ENCODE measurements at regions not wholly inside any gene's neighbourhood (a gene's known extent, or its start where the extent isn't known, plus 50 kb on each side); places are given as distances from the start of the nearest gene placed in this dataset.

- H3K36me3 ChIP-seq: no peaks in the 10 kb centered on the region
- H3K27me3 ChIP-seq (replicated peaks; ENCODE audit: insufficient read depth): no peaks in the 10 kb centered on the region
- ATAC-seq (ENCODE audit: insufficient number of reproducible peaks, low FRiP score, low read depth) (no peak), DNase-seq (ENCODE audit: low spot score) (no peak)
- H3K9me3 ChIP-seq: no peaks in the 10 kb centered on the region
- no peak overlapping the region for H3K27ac ChIP-seq
- no peak overlapping the region for H3K4me3 ChIP-seq
- no peak for TF ChIP-seq CTCF (IDR thresholded peaks at IDR 0.05)
- H3K4me1 ChIP-seq (ENCODE audit: control insufficient read depth in 1 of 2, low read depth in 2 of 2): peaks cover 0 to 22% of the 10 kb centered on the region in 2 donors
These were observed 176.6 kb upstream of the ZBED5 start for GRCh38 chr11:11034476-11034875.

GRCh38 chr11:11032066-11032465 lies 174.2 kb upstream of the ZBED5 start:
- DNase-seq (ENCODE audit: low spot score) (no peak), ATAC-seq (ENCODE audit: insufficient number of reproducible peaks, low FRiP score, low read depth) (no peak)

DNA sequence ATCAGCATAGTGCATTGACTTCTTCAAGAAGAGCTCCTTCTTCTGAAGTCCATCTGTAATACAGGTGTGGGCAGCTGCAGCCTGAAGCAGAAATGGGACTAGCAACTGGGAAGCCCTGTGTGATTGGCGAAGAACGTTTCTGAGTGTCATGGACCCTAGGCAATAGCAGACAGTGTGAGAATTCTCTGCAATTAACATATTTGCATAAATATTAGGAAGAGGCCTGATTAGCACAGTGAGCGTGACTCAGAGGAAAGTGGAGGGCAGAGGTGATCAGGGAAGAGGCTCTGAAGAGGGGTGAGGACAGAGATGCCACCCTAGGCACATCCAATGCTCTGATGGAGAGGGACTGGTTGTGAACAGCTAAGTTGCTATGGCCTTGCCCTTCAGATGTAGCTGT lies 171.2 kb upstream of the ZBED5 start:
- TF ChIP-seq CTCF (IDR thresholded peaks at IDR 0.05): no peak
- DNase-seq (ENCODE audit: low spot score): no peak
- no peak for ATAC-seq (ENCODE audit: insufficient number of reproducible peaks, low FRiP score, low read depth)
- H3K27ac ChIP-seq: no peak overlapping the region
- H3K27me3 ChIP-seq (replicated peaks; ENCODE audit: insufficient read depth): no peaks in the 10 kb centered on the region
- H3K4me1 ChIP-seq (ENCODE audit: control insufficient read depth in 1 of 2, low read depth in 2 of 2): no peaks in the 10 kb centered on the region
- no peaks in the 10 kb centered on the region for H3K36me3 ChIP-seq
- no peaks in the 10 kb centered on the region for H3K9me3 ChIP-seq
- no peak overlapping the region for H3K4me3 ChIP-seq

More at GRCh38 chr11:11032066-11032465, 174.2 kb upstream of the ZBED5 start:
- no peaks in the 10 kb centered on the region for H3K36me3 ChIP-seq
- H3K27ac ChIP-seq: no peak overlapping the region
- H3K27me3 ChIP-seq (replicated peaks; ENCODE audit: insufficient read depth): no peaks in the 10 kb centered on the region
- peaks cover 0 to 2% of the 10 kb centered on the region in 2 donors for H3K4me1 ChIP-seq (ENCODE audit: control insufficient read depth in 1 of 2, low read depth in 2 of 2)
- H3K9me3 ChIP-seq: no peaks in the 10 kb centered on the region
- no peak overlapping the region for H3K4me3 ChIP-seq
- TF ChIP-seq CTCF (IDR thresholded peaks at IDR 0.05): no peak

- no peak overlapping the region for H3K27ac ChIP-seq
- ATAC-seq (ENCODE audit: insufficient number of reproducible peaks, low FRiP score, low read depth) (no peak), DNase-seq (ENCODE audit: low spot score) (no peak)
- H3K9me3 ChIP-seq: no peaks in the 10 kb centered on the region
- peak; percentile 79 for TF ChIP-seq CTCF (IDR thresholded peaks at IDR 0.05)
- H3K4me3 ChIP-seq: no peak overlapping the region
- H3K4me1 ChIP-seq (ENCODE audit: control insufficient read depth in 1 of 2, low read depth in 2 of 2): no peaks in the 10 kb centered on the region
- H3K36me3 ChIP-seq: no peaks in the 10 kb centered on the region
- H3K27me3 ChIP-seq (replicated peaks; ENCODE audit: insufficient read depth): no peaks in the 10 kb centered on the region
These were observed 170.3 kb upstream of the ZBED5 start for GRCh38 chr11:11028017-11028692.

DNA sequence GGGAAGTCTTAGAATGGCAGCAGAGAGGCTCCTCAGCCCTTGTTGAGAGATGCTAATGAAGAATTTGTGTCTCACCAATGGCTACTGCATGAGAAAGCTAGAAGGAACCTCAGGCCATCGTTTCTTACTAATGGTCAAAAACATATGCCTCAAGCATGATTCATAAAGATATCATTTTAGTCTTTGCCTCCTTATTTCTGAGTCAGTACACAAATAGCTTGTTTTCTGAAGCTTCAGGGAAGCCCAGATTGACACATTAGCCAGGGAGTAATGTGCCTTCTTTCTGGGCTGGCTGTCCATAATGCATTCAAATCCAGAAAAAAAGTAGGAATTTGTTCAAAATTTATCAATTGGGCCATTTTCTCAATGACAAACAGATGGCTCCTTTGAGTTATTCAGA lies 169.4 kb upstream of the ZBED5 start:
- H3K4me3 ChIP-seq: no peak overlapping the region
- no peak overlapping the region for H3K27ac ChIP-seq
- no peak for ATAC-seq (ENCODE audit: insufficient number of reproducible peaks, low FRiP score, low read depth)
- H3K27me3 ChIP-seq (replicated peaks; ENCODE audit: insufficient read depth): no peaks in the 10 kb centered on the region
- H3K9me3 ChIP-seq: no peaks in the 10 kb centered on the region
- no peak for DNase-seq (ENCODE audit: low spot score)
- H3K36me3 ChIP-seq: no peaks in the 10 kb centered on the region
- no peaks in the 10 kb centered on the region for H3K4me1 ChIP-seq (ENCODE audit: control insufficient read depth in 1 of 2, low read depth in 2 of 2)
- no peak for TF ChIP-seq CTCF (IDR thresholded peaks at IDR 0.05)
